GM18519 (cell line): ENCODE measurements at regions not wholly inside any gene's neighbourhood (a gene's known extent, or its start where the extent isn't known, plus 50 kb on each side); places are given as distances from the start of the nearest gene placed in this dataset.

Source experiments
- ATAC-seq: cut with Tn5 transposase; IDR thresholded peaks from one replicate; pipeline ENCODE4 v1.9.1; 2021; ENCODE audit warnings: mild to moderate bottlenecking, moderate library complexity; ENCODE audit not compliant: unreplicated experiment, low FRiP score

DNA sequence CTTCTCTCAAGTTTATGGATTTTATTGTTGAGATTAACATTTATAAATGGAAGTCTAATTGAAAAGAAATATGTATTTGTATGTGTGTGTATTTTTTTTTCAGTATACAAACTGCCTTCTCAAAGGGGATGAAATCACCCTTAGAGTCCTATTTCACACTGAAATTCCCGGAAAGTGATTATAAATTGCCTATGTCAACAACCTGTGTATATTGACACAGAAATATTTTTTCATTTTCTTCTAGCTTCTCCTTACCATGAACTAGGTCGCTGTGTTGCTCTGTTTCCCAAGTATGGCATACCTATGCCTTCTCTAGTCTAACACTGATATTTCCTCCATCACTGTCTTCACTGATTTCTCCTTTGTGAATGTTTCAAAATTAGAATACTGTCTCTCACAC, 444.0 kb upstream of the AZI2 start:
- no peak for ATAC-seq

DNA sequence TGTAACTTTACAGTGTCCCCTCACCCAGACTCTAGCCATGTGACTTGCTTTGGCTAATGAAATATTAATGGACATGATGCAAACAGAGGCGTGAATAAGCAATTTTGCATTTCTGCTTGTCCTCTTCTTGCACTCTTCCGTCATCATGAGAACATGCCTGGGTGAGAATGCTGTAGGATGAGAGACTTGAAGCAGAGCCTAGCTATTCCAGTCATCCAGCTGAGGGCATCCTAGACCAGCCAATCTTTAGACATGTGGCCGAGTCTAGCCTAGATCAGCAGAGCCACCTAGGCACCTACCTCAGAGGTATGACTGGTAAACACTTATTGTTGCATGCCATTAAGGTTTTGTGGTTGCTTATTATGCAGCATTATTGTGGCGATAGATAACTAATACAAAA, 450.5 kb upstream of the AZI2 start:
- ATAC-seq, result no peak

DNA sequence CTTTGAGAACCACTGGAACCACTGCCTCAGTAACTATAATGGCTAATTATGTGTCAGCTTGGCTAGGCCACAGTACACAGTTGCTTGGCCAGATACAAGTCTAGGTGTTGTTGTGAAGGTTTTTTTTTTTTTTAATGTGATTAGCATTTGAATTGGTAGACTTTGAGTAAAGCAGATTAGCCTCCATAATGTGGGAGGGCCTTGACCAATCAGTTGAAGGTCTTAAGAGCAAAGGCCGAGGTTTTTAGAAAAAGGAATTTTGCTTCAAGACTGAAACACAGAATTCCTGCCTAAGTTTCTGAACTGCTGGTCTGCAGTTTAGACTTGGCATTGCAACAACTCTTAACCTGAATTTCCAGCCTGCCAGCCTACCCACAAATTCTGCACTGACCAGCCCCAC, 451.6 kb upstream of the AZI2 start:
- no peak for ATAC-seq

DNA sequence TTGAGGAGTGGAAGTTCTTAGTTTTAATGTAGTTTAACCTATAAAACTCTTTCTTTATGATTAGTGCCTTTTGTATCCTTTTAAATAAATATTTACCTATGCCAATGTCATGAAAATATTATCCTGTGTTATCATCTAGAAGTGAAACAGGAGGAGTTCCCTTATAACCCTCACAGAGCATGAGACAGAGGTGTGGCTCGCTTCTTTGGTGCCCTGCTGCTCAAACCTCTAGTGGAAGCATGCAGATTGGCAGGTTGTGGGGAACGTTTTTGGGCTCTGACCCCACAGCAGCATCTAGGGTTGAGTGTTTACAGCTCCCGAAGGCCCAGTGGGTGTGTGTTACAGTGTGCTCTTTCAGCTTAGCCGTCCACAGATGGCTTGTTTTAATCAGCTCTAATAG, 459.4 kb upstream of the AZI2 start:
- no peak for ATAC-seq

DNA sequence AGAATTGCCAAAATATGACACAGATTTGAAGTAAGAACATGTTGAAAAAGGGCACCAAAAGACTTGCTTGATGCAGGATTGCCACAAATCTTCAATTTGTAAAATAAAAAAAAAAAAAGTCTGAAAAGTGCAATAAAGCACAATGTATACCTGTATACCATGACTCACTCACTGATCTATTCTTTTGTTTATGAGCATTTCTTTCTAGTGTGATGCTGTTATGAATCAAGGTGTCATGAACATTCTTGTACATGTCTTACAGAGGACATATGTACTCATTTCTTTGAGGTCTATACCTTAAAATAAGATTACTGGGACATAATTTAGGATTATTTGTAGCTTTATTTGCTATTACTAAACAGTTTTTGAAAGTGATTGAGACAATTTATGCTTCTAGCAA, 464.9 kb upstream of the RBMS3 start:
- no peak for ATAC-seq

DNA sequence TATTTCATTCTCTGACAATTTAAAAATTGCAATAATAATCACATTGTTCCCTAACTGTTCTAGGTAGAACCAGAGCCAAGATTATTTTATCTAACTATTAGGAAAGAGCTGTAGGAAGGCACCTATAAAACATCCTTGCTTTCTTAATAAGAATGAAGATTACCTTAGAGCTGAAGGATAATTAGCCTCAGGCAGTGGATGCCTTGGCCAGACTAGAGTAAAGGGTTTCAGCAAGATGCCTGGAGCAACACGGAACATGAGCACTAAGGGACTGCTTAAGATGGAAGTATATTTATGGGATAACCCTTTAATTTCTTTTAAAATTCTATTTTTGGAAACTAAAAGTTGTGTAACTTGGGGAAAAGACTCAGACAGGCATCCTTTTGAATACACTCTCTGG, 456.6 kb upstream of the RBMS3 start:
- no peak for ATAC-seq

DNA sequence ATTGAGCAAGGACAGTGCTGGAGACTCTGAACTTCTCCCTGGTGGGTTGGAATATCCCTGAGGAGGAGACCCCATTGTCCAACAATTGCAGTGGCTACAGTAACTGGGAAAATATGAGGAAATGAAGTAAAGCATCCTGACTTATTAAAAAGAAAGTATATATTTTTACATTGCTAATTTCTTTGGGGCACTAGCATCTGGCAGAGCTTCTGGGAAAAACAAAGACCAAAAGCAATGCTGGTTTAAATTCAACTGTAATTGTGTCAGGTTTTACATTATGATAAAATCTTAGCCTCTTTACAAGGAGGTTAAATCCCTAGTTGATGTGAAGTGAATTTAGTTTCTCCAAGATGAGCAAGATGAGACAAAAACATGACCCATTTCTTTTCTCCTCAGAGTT, 454.0 kb upstream of the RBMS3 start:
- no peak for ATAC-seq

DNA sequence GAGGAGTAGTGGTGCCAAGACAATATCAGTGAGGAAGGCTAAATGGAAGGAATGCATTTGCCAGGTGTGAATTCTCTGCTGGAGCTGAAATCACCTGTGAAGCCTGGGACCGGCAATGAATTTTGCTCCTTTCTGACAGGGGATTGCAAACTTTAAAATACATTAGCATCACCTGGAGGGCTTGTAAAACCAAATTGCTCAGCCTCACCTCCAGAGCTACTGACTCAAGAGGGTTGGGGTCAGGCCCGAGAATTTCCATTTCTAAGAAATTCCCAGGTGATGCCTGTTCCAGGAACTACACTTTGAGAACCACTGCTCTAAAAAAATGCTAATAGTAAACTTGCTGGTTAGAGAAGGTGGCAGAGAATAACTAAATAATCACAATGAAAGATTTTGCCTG, 445.6 kb upstream of the RBMS3 start:
- no peak for ATAC-seq

DNA sequence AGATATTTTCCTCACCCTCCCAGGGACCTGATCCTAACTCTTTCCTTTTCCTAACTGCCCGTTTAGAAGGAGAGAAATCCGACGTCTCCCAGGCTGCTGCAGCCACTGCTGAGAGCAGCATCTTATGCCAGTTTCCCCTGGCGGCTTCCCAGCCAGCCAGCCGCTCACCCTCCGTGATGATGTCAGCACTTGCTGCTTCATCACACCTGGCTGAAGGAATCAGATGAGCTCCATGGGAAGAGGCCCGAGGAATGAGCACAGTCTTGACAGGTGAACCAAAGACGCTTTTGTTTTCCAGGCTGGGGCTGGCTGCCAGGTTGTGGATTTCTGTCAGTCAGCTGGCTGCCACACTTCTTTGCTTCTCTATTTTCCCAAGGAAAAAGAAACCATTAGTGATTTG, 445.1 kb upstream of the RBMS3 start:
- no peak for ATAC-seq

DNA sequence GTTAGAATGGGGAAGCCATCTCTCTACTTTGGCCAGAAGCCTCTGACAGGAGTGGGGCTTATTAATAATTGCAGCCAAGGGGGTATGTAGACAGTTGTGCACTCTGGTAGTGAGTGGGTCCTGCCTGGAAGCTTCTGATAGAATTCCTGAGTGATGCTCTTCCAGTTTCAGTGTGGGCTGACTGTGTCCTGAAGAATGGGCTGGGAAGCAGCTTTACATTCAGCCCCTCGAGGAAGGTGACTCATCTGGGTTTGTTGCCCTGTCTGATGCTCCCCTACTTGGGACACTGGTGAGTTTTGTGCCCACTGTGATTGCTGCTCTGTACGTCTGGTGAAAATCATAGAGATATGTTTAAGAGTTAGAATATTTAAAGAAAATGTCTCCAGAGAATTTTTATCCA, 444.7 kb upstream of the RBMS3 start:
- no peak for ATAC-seq

DNA sequence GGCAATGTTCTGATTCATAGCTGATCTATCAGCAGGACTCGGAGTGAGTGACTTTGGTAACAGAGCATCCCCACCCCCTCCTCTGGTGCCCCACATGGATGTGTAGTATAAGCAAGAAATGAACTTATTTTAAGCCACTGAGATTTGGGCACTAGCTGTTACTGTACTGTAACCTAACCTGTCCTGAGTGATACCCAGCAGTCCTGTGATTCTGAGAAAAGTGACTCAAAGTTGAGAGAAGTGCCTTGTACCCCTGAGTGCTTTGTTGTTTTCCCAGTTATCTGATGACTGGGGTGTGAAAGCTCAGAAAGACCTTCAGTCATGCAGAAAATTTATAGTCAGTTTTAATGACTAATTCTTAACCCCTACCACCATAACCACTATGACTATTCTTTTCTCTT, 439.9 kb upstream of the RBMS3 start:
- ATAC-seq, result no peak

DNA sequence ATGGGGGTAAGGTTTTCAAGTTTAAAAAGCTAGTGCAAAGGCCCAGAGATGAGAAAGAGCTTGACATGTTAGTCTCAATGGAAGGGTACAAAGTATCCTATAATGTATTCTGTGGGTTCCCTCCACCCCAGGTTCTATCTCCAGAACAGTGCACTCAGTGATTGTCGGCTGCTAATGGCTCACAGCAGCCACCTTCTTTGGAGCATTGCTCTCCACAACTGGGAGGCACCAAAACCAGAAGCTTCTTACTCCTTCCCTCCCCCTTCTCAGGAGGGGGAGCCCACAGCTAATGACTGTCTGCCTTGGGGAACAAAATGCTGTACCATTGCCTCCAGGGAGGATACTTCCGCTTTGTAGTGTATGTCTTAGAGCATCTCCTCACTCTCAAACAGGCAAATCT, 439.4 kb upstream of the RBMS3 start:
- ATAC-seq, result no peak

DNA sequence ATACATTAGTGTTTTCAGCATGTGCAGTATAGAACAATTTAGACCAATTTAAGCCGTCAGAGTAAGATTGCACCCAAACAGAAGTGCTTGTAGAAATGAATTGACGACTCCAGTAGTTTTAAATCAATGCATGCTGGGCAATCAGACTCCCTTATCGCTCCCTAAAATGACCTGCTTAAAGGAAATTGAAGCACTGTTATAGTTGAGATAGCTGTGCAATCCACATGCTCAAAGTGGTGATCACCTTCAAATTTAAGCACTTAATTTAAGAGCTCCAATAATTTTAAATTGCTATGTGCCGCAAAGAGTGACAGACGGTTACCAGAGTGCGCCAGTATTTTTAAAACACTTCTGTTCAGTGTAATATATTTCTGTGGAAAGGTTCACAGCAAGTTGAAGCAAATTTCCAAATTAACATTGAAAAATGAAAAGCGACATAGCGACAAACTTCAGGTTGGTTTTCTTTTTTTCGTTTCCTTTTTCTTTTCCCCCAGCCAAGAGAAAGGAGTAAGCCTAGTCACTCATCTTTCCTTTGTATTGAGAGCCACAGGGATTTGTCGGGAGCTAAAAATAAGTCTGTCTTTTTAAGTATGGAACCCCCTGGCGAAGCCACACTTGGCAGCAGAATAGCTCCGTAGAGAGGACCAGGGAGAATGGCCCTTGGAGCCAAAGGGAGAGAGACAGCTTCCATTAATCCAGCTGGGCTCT, 436.4 kb upstream of the RBMS3 start:
- ATAC-seq, result no peak

DNA sequence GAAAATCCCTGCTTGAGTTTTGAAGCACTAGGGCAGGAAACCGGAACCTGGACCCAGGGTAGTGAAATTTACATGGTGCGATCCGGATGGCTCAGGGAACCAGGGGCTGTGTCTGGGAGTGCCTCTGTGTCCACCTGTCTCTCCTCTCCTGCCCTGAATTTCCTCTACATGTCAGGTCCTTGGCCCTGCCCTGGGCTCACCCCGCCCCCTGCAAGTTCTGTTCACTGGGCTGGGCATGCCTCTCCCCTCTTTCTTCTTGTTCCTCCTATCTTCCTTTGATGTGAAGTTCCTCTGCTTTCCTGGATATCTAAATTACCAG, 435.9 kb upstream of the RBMS3 start:
- no peak for ATAC-seq

DNA sequence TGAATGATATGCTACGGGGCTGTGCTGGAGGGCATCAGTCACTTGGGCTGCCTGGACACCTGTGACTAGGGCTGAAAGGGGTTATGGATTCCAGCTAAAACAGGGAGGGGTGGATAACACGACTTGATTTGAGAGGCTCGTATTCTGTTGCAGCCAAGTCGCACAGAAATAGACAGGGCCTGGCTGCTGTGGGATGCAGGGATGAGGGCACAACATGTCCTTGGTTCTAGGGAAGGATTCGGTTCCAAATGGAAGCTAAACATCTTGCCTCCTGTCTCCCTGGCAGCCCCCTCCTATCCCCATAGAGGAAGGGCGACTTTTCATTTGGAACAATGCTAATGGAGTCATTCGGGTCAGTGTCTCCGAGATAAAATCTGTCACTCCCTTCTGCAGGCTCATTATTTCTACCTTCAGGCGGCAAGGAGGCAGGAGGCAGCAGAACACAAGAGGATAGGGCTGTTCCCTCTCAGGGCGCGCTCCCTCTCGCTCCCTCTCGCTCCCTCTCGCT, 433.8 kb upstream of the RBMS3 start:
- ATAC-seq, result no peak

DNA sequence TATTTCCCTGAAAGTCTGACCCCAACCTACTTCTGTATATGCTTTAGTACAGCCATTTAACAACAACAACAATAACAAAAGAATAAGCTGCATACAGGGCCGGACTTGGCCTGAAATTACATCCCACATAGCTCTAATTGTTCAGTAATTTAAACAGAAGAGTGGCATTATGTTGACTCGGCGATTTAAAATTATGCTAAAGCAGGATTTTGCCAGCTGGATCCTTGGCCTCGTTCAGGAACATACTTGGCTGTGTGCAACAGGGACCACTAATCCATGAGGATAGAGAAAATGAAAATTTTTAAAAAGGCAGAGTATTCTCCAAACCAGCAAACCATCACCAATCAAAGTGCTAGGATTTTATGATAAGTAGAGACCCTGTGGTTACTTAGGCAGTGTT, 433.1 kb upstream of the RBMS3 start:
- no peak for ATAC-seq

DNA sequence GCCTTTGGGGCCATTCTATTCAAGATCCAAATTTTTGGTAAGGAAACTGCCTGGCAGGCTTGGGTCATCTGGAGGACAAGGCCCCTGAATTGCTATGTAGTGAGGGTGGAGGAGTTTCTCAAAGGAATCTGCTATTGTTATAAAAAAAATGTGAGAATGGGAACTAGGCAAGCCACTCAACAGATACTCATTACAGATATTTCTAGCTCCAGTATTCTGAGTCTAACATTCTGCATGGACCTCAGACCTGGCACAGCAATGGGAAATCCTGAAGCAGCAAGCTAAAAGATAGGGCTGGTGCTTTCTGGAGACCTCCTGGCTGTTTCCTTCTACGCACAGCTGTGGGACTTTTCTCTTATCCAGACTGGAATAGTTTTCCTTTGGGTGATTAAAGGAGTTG, 430.7 kb upstream of the RBMS3 start:
- ATAC-seq, result no peak

DNA sequence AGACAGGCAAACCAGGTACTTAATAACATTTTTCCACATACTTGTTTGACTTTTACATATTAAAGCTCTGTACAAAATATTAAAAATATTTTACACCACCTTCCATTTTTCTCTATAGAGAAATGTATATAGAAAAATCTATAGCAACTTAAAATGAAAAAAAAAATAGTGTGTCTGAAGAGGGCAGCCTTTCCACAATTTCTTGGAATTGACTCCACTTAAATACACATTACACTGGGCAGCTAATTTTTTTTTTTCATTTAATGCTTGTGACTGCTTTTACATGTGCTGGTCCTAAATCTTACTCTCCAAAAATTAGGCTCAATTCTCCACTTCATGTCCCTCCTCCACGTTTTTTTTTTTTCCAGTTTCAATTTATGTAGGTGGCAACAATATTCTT, 427.0 kb upstream of the RBMS3 start:
- ATAC-seq, result no peak

DNA sequence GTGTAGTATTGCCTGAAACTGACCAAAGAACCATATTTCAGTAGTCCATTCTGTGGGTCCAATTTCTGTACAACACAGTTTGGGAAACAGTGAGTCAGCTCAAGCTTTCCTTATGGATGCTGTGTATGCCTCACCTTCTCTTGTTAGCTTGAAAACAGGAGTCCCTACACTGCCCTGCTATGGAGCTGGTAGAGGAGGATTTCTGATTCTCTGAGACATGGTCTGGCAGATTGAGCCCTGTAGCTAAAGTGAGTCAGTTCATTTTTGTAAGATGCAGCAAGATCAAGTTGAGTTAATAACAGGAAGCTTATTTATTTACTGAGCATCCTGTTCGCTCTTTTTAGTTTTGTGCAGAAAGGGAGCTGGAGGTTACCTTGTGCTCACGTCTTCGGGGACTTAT, 424.1 kb upstream of the RBMS3 start:
- no peak for ATAC-seq

DNA sequence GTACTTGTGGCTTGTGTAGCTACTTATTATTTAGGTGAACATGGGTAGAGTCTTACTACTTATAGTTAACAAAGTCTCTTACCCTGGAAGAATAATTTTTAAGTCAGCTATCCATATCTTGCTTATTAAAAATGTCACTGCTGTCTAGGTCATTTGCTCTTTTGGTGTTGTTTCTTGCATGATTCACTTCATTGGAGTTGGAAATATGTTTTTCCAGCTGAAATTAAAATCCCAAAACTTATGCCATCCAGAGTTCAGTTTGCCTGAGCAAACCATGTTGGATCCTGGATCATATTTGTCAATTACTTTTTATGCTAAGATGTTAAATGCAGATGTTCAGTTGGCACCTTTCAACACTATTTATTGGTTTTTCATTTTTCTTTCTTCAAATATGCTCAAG, 421.0 kb upstream of the RBMS3 start:
- ATAC-seq, result no peak

DNA sequence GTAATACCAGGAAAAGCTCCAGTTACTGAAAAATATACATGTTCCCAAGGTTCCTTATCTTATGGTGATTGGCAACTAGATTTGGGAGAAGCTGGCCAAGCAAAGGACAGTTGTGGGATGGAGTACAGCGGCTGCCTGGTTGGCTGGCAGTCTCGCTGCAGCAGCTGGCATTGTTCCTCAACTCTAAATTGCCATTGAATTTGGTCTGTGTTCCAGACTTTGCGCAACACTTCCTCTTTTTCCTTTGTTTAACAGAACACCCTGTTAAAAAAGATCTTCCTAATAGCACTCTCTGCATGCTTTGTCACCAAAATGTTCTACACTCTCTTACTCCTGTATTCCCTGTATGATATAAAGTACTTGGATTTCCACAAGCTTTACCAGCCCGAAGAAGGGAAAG, 420.6 kb upstream of the RBMS3 start:
- no peak for ATAC-seq

DNA sequence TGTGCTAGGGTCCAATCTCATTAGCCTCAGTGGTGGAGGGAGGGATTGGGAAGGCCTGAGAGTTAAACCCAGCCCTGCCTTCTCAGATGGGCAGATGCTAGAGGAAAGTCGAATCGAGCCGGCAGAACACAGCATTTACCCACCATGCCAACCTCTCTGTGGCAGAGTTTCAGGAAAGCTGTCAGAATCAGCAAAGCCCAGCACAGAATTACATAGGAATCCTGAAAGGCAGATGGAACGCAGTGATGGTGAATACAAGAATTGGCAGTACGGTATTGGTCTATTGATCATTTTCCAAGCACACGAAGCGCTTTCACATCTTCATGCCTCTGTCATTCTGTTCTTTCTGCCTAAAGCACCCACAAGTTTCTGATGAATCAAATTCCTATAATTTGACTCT, 417.7 kb upstream of the RBMS3 start:
- no peak for ATAC-seq

DNA sequence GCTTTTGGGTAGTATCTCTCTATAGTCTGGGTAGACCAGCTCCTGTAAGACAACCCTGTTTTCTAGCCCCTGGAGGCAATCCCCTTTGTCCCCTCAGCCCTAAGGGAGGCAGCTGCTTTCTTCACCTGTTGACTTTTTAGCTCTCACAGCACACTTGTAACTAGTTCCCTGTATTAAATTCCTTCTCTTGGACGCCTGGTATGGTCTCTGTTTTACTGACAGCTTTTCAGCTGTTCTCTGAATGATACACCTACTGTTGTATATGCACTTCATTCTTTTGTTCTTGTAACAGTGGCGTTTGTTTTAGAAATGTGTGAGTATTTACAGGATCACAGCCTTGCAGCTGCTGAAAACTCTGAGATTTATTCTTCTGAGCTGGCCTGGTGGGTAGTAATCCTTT, 413.0 kb upstream of the RBMS3 start:
- no peak for ATAC-seq
